GM23338 (cell line): ENCODE measurements at regions not wholly inside any gene's neighbourhood (a gene's known extent, or its start where the extent isn't known, plus 50 kb on each side); places are given as distances from the start of the nearest gene placed in this dataset.

Source experiments
- ATAC-seq: fragments of 200-7000 bp; cut with Tn5 transposase; 3 replicates; pipeline ENCODE4 v1.9.1; 2020
- DNase-seq: peaks from one replicate; pipeline ENCODE4 v3.0.0-alpha.2; 2015; ENCODE audit warnings: low spot score
- H2AFZ ChIP-seq: fragments of 200-600 bp; sonication (generic); 2 replicates; pipeline ENCODE4 v1.8.0; 2016; ENCODE audit warnings: antibody characterized with exemption, mild to moderate bottlenecking, moderate library complexity
- H3F3A ChIP-seq: fragments of 200-600 bp; sonication (generic); replicated peaks from 2 replicates; pipeline ENCODE4 v1.8.0; 2017; ENCODE audit warnings: antibody characterized with exemption, mixed run types, low read depth
- H3K27ac ChIP-seq: fragments of 200-600 bp; sonication (generic); 2 replicates; pipeline ENCODE4 v1.6.1; 2016; ENCODE audit warnings: low read depth
- H3K27me3 ChIP-seq: fragments of 200-600 bp; sonication (generic); 2 replicates; pipeline ENCODE4 v1.8.0; 2016; ENCODE audit warnings: mild to moderate bottlenecking, mixed run types, moderate library complexity; ENCODE audit not compliant: insufficient read depth
- H3K36me3 ChIP-seq: fragments of 200-600 bp; sonication (generic); 2 replicates; pipeline ENCODE4 v1.8.0; 2016; ENCODE audit warnings: mild to moderate bottlenecking; ENCODE audit not compliant: insufficient read depth
- H3K4me1 ChIP-seq: fragments of 200-600 bp; sonication (generic); 2 replicates; pipeline ENCODE4 v1.8.0; 2016; ENCODE audit warnings: mild to moderate bottlenecking, moderate library complexity; ENCODE audit not compliant: insufficient read depth
- H3K4me2 ChIP-seq: fragments of 200-600 bp; sonication (generic); 2 replicates; pipeline ENCODE4 v1.7.1; 2017; ENCODE audit warnings: mixed run types
- H3K4me3 ChIP-seq: fragments of 200-600 bp; sonication (generic); 2 replicates; pipeline ENCODE4 v1.6.1; 2016; ENCODE audit warnings: mixed run types
- H3K79me2 ChIP-seq: fragments of 200-600 bp; sonication (generic); replicated peaks from 2 replicates; pipeline ENCODE4 v1.8.0; 2017; ENCODE audit warnings: mild to moderate bottlenecking; ENCODE audit not compliant: insufficient read depth
- H3K9me2 ChIP-seq: fragments of 200-600 bp; sonication (generic); 2 replicates; pipeline ENCODE4 v1.8.0; 2017; ENCODE audit not compliant: insufficient read depth
- H4K20me1 ChIP-seq: fragments of 200-600 bp; sonication (generic); replicated peaks from 2 replicates; pipeline ENCODE4 v1.8.0; 2017; ENCODE audit warnings: mild to moderate bottlenecking; ENCODE audit not compliant: insufficient read depth
- H3K27ac Mint-ChIP-seq: 2 replicates; pipeline ENCODE4 v1.8.0; 2020; ENCODE audit warnings: inconsistent platforms, mild to moderate bottlenecking, moderate library complexity, mixed read lengths
- H3K27me3 Mint-ChIP-seq: 3 replicates; pipeline ENCODE4 v1.8.0; 2022; ENCODE audit warnings: low read depth, mild to moderate bottlenecking, moderate library complexity, mixed read lengths, inconsistent platforms; ENCODE audit not compliant: insufficient read depth, poor library complexity
- H3K36me3 Mint-ChIP-seq: 3 replicates; pipeline ENCODE4 v1.8.0; 2021; ENCODE audit warnings: low read depth, mild to moderate bottlenecking, inconsistent platforms, moderate library complexity, mixed read lengths
- H3K4me1 Mint-ChIP-seq: 3 replicates; pipeline ENCODE4 v1.8.0; 2020; ENCODE audit warnings: mild to moderate bottlenecking, inconsistent platforms, mixed read lengths
- H3K4me3 Mint-ChIP-seq: 3 replicates; pipeline ENCODE4 v1.8.0; 2021; ENCODE audit warnings: moderate library complexity, mild to moderate bottlenecking, inconsistent platforms, mixed read lengths
- H3K9me3 Mint-ChIP-seq: 3 replicates; pipeline ENCODE4 v1.8.0; 2020; ENCODE audit warnings: moderate library complexity, mild to moderate bottlenecking, inconsistent platforms, mixed read lengths
- EZH2 ChIP-seq: fragments of 200-600 bp; sonication (generic); IDR thresholded peaks from one replicate; pipeline ENCODE4 v1.8.0; 2017; ENCODE audit warnings: antibody characterized with exemption, mild to moderate bottlenecking, low read depth; ENCODE audit not compliant: unreplicated experiment
- NANOG ChIP-seq: IDR thresholded peaks from 2 replicates; pipeline ENCODE4 v1.6.1; 2016; ENCODE audit warnings: antibody characterized with exemption, borderline replicate concordance
- ZNF114 ChIP-seq: fragments of 250-450 bp; sonication (Bioruptor Pico); IDR thresholded peaks from 2 replicates; pipeline ENCODE4 v1.5.0; 2020; ENCODE audit warnings: mild to moderate bottlenecking, moderate library complexity
- ZNF331 ChIP-seq: fragments of 250-450 bp; sonication (Bioruptor Pico); IDR thresholded peaks from 2 replicates; pipeline ENCODE4 v1.5.0; 2020; ENCODE audit warnings: low read depth, mild to moderate bottlenecking, moderate library complexity
- TF ChIP-seq, protein P1 (sequence below), 2 experiments: fragments of 200-600 bp in 1 of 2; sonication (generic) in 1 of 2; conservative IDR thresholded peaks; 2 replicates each; pipeline versions ENCODE4 v1.5.1 to v1.6.1; 2016 to 2017; ENCODE audit warnings: antibody characterized with exemption in 2 of 2, low read depth in 2 of 2, mild to moderate bottlenecking in 2 of 2, moderate library complexity in 1 of 2
- TF ChIP-seq, protein P2 (sequence below): IDR thresholded peaks from one replicate; pipeline ENCODE4 v1.6.1; 2018; ENCODE audit warnings: antibody characterized with exemption; ENCODE audit not compliant: unreplicated experiment
- TF ChIP-seq, protein P3 (sequence below): IDR thresholded peaks from 2 replicates; pipeline ENCODE4 v1.6.1; 2016; ENCODE audit warnings: antibody characterized with exemption

DNA sequence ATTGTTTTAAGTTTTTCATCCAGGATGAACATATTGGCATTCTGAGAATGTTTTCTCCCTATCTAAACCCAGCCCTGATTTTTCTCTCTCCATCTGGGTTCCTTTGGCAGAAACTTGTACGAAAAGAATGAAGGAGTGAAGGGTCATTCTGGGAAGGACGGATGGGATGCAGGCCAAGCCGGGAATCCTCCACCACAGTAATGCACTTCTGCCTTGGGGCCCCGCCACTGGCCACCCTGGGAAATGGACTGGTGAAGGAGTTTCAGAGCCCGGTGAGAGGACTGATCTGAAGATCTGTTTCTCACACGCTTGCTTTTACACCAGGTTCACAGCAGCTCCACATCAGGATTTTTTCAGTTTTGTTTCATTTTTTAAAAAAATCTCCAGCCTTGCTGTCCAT, 554.8 kb downstream of the BNC2 start:
- Mint-ChIP-seq H3K36me3 (no peaks in the 10 kb centered on the region), H3K27me3 (peaks cover 5% of the 10 kb centered on the region), H3K27ac (no peak overlapping the region), H3K9me3 (no peaks in the 10 kb centered on the region; the same call in 2 of the 3 replicates), H3K4me3 (no peak overlapping the region), H3K4me1 (peaks cover 3% of the 10 kb centered on the region; the same call in 2 of the 3 replicates)
- Histone ChIP-seq H3F3A (no peaks in the 10 kb centered on the region), H3K27me3 (no peaks in the 10 kb centered on the region), H3K4me1 (no peaks in the 10 kb centered on the region), H2AFZ (no peak overlapping the region), H3K9me2 (peaks cover 7% of the 10 kb centered on the region; the same call in 1 of the 2 replicates), H3K4me2 (no peak overlapping the region), H3K27ac (no peak overlapping the region), H3K36me3 (no peaks in the 10 kb centered on the region), H3K4me3 (no peak overlapping the region), H3K79me2 (no peaks in the 10 kb centered on the region), H4K20me1 (no peaks in the 10 kb centered on the region)
- no peak for DNase-seq
- TF ChIP-seq, protein P1, sequence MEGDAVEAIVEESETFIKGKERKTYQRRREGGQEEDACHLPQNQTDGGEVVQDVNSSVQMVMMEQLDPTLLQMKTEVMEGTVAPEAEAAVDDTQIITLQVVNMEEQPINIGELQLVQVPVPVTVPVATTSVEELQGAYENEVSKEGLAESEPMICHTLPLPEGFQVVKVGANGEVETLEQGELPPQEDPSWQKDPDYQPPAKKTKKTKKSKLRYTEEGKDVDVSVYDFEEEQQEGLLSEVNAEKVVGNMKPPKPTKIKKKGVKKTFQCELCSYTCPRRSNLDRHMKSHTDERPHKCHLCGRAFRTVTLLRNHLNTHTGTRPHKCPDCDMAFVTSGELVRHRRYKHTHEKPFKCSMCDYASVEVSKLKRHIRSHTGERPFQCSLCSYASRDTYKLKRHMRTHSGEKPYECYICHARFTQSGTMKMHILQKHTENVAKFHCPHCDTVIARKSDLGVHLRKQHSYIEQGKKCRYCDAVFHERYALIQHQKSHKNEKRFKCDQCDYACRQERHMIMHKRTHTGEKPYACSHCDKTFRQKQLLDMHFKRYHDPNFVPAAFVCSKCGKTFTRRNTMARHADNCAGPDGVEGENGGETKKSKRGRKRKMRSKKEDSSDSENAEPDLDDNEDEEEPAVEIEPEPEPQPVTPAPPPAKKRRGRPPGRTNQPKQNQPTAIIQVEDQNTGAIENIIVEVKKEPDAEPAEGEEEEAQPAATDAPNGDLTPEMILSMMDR (conservative IDR thresholded peaks at IDR 0.05; ENCODE audit: low read depth in 2 of 2), result no peak
- TF ChIP-seq, protein P2, sequence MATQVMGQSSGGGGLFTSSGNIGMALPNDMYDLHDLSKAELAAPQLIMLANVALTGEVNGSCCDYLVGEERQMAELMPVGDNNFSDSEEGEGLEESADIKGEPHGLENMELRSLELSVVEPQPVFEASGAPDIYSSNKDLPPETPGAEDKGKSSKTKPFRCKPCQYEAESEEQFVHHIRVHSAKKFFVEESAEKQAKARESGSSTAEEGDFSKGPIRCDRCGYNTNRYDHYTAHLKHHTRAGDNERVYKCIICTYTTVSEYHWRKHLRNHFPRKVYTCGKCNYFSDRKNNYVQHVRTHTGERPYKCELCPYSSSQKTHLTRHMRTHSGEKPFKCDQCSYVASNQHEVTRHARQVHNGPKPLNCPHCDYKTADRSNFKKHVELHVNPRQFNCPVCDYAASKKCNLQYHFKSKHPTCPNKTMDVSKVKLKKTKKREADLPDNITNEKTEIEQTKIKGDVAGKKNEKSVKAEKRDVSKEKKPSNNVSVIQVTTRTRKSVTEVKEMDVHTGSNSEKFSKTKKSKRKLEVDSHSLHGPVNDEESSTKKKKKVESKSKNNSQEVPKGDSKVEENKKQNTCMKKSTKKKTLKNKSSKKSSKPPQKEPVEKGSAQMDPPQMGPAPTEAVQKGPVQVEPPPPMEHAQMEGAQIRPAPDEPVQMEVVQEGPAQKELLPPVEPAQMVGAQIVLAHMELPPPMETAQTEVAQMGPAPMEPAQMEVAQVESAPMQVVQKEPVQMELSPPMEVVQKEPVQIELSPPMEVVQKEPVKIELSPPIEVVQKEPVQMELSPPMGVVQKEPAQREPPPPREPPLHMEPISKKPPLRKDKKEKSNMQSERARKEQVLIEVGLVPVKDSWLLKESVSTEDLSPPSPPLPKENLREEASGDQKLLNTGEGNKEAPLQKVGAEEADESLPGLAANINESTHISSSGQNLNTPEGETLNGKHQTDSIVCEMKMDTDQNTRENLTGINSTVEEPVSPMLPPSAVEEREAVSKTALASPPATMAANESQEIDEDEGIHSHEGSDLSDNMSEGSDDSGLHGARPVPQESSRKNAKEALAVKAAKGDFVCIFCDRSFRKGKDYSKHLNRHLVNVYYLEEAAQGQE, result no peak
- TF ChIP-seq, protein P3, sequence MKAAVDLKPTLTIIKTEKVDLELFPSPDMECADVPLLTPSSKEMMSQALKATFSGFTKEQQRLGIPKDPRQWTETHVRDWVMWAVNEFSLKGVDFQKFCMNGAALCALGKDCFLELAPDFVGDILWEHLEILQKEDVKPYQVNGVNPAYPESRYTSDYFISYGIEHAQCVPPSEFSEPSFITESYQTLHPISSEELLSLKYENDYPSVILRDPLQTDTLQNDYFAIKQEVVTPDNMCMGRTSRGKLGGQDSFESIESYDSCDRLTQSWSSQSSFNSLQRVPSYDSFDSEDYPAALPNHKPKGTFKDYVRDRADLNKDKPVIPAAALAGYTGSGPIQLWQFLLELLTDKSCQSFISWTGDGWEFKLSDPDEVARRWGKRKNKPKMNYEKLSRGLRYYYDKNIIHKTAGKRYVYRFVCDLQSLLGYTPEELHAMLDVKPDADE, result no peak
- no peak for TF ChIP-seq ZNF331 (CRISPR knock-in tag)
- ATAC-seq, result no peak

DNA sequence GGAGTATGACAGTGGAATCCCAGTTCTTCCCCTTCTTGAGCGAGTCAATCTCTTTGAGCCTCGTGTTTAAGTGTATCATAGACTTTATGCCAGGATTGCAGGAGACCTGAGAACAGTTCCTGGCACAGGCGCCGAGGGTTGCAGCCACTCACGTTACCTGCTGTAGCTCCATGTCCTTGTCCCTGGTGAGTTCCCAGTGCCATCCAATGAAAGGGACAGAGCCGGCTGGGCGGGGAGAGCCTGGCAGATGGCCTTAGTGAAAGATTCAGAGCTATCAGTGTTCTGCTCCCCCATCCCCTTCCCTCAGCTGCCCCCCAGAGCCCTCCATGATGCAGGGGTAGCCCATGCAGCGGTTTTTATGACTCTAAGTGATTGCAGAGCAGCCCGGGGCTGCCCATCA, 554.0 kb downstream of the BNC2 start:
- H3K27me3 Mint-ChIP-seq, result peaks cover 5% of the 10 kb centered on the region
- Histone ChIP-seq H3F3A (no peaks in the 10 kb centered on the region), H3K79me2 (no peaks in the 10 kb centered on the region), H3K4me2 (no peak overlapping the region), H4K20me1 (no peaks in the 10 kb centered on the region), H3K27ac (no peak overlapping the region), H3K4me3 (no peak overlapping the region), H3K27me3 (no peaks in the 10 kb centered on the region), H3K9me2 (peaks cover 7% of the 10 kb centered on the region; the same call in 1 of the 2 replicates), H3K36me3 (no peaks in the 10 kb centered on the region), H2AFZ (no peak overlapping the region), H3K4me1 (no peaks in the 10 kb centered on the region)
- no peaks in the 10 kb centered on the region; the same call in 2 of the 3 replicates for H3K9me3 Mint-ChIP-seq
- H3K27ac Mint-ChIP-seq, result no peak overlapping the region
- no peaks in the 10 kb centered on the region for H3K36me3 Mint-ChIP-seq
- no peak for DNase-seq
- peaks cover 3% of the 10 kb centered on the region; the same call in 2 of the 3 replicates for H3K4me1 Mint-ChIP-seq
- no peak overlapping the region for H3K4me3 Mint-ChIP-seq
- no peak for ATAC-seq
- TF ChIP-seq NANOG (no peak), ZNF114 (CRISPR knock-in tag) (no peak), EZH2 (no peak)
- TF ChIP-seq, protein P2, result no peak
